Activated T-cell treated with anti-CD3 and anti-CD28 coated beads, Interleukin-2, amount 50 U/mL, for 72 hours (primary cell): ENCODE measurements at regions not wholly inside any gene's neighbourhood (a gene's known extent, or its start where the extent isn't known, plus 50 kb on each side); places are given as distances from the start of the nearest gene placed in this dataset.
"Not testable (repeated sequence)": the region's sequence is repeated elsewhere in the genome, so short reads cannot be mapped to it uniquely, and the experiment has no call there.

Experiments used
- ATAC-seq, 2 donors: fragments of 150-1000 bp; cut with Tn5 transposase; replicated peaks in 1 of 2; 2 replicates each; pipeline ENCODE4 v1.10.0; 2021; ENCODE audit warnings: moderate library complexity in 2 of 2, mild to moderate bottlenecking in 1 of 2
- DNase-seq, 2 donors: peaks; one replicate each; pipeline ENCODE4 v3.0.0; 2021 to 2022; ENCODE audit warnings: mixed read lengths in 1 of 2
- H3K27ac Mint-ChIP-seq: one replicate; pipeline ENCODE4 v1.8.0; 2022; ENCODE audit warnings: mild to moderate bottlenecking, moderate library complexity, mixed read lengths
- H3K27me3 Mint-ChIP-seq: one replicate; pipeline ENCODE4 v1.8.0; 2022; ENCODE audit warnings: low read depth, mixed read lengths
- H3K36me3 Mint-ChIP-seq, 2 donors: one replicate each; pipeline ENCODE4 v1.8.0; 2022; ENCODE audit warnings: mixed read lengths in 2 of 2, mild to moderate bottlenecking in 1 of 2; ENCODE audit not compliant: insufficient read depth in 2 of 2
- H3K4me1 Mint-ChIP-seq: one replicate; pipeline ENCODE4 v1.8.0; 2022; ENCODE audit warnings: low read depth, mixed read lengths
- H3K4me3 Mint-ChIP-seq, 2 donors: one replicate each; pipeline ENCODE4 v1.8.0; 2022; ENCODE audit warnings: mild to moderate bottlenecking in 2 of 2, mixed read lengths in 2 of 2, moderate library complexity in 2 of 2
- H3K9me3 Mint-ChIP-seq, 2 donors: one replicate each; pipeline ENCODE4 v1.8.0; 2022; ENCODE audit warnings: mixed read lengths in 2 of 2

- Mint-ChIP-seq H3K9me3 (no peaks in the 10 kb centered on the region), H3K36me3 (no peaks in the 10 kb centered on the region), H3K27ac (no peak overlapping the region), H3K4me1 (no peaks in the 10 kb centered on the region), H3K27me3 (no peaks in the 10 kb centered on the region), H3K4me3 (no peak overlapping the region)
- no peak for DNase-seq
- ATAC-seq: no peak
These were observed 89.6 kb downstream of the DNAJB9 start for GRCh38 chr7:108659261-108659660.

DNA sequence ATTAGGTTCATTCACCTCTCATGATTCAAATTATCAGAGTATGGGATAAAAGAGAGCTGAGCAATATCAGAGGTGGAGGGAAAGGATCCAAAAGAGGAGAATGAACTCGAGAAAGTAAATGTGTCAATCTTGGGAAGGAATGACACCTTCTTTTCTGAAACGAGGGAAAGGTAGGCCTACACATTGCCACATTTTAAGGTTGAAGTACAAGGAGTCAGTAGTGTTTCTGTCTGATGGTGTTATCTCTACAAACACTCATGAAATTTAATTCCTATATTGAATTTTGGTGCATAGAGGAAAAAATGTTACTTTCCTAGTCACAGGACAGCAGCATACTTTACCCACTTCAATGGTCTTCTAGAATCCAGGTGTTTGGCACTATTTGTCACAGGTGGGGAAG lies 90.2 kb downstream of the DNAJB9 start:
- no peaks in the 10 kb centered on the region for H3K4me1 Mint-ChIP-seq
- no peaks in the 10 kb centered on the region for H3K9me3 Mint-ChIP-seq
- no peak overlapping the region for H3K4me3 Mint-ChIP-seq
- DNase-seq (no peak), ATAC-seq (no peak)
- H3K27me3 Mint-ChIP-seq: no peaks in the 10 kb centered on the region
- no peak overlapping the region for H3K27ac Mint-ChIP-seq
- no peaks in the 10 kb centered on the region for H3K36me3 Mint-ChIP-seq

GRCh38 chr7:108660465-108660864 lies 90.8 kb downstream of the DNAJB9 start:
- DNase-seq (no peak), ATAC-seq (no peak)
- no peaks in the 10 kb centered on the region for H3K9me3 Mint-ChIP-seq
- H3K27ac Mint-ChIP-seq: no peak overlapping the region
- H3K27me3 Mint-ChIP-seq: no peaks in the 10 kb centered on the region
- no peak overlapping the region for H3K4me3 Mint-ChIP-seq
- no peaks in the 10 kb centered on the region for H3K4me1 Mint-ChIP-seq
- H3K36me3 Mint-ChIP-seq: no peaks in the 10 kb centered on the region

DNA sequence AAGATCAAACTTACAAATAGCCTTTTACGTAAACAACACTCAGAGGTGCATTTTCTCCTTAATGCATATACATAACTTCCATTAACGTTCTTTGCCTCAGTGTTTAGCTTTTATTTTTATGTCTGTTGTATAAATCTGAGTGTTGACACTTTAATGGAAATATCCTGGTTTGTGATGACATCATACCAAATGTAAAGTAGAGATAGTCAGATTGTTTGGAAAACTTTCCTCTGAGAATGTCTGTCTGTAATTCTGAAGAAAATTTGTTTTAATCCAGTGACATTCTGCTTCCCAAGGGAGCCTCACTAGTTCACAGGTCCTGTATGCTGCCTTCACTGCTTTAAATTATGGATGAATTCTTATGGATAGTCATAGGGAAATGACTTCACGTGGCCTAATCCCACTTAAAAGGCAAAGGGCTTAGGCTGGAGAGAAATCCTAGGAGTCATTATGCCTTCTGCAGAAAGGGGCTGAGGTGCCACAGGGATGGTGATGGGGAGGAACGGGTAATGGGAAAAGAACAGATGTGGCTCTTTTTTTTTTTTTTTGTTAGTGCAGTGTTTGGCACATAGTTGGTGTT lies 93.2 kb downstream of the DNAJB9 start:
- H3K9me3 Mint-ChIP-seq: no peaks in the 10 kb centered on the region
- no peak overlapping the region for H3K4me3 Mint-ChIP-seq
- no peak for DNase-seq
- no peaks in the 10 kb centered on the region for H3K4me1 Mint-ChIP-seq
- H3K27ac Mint-ChIP-seq: no peak overlapping the region
- H3K27me3 Mint-ChIP-seq: peaks cover 4% of the 10 kb centered on the region
- no peak for ATAC-seq
- H3K36me3 Mint-ChIP-seq: no peaks in the 10 kb centered on the region

DNA sequence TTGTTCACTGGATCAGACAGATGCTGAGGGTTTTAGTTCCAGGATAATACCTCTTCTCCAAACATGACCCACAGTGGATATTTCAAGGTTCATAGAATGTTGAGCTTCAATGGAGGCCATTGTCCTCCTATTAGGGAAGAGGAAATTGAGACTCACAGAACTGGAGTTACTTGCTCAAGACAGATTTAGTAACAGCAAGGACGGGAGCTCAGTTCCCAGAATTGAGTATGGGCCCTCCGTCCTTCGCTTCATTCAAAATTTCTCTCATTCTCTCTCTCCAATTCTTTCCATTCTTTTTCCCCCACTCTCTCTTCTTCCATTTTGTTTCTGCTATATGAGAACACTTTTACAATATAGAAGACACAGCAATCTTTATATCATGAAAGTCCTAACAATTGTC lies 94.0 kb downstream of the DNAJB9 start:
- H3K36me3 Mint-ChIP-seq: no peaks in the 10 kb centered on the region
- H3K4me3 Mint-ChIP-seq: no peak overlapping the region
- DNase-seq (no peak), ATAC-seq (no peak)
- H3K27me3 Mint-ChIP-seq: peaks cover 6% of the 10 kb centered on the region
- no peak overlapping the region for H3K27ac Mint-ChIP-seq
- peaks cover 0 to 2% of the 10 kb centered on the region in 2 donors for H3K9me3 Mint-ChIP-seq
- H3K4me1 Mint-ChIP-seq: no peaks in the 10 kb centered on the region

DNA sequence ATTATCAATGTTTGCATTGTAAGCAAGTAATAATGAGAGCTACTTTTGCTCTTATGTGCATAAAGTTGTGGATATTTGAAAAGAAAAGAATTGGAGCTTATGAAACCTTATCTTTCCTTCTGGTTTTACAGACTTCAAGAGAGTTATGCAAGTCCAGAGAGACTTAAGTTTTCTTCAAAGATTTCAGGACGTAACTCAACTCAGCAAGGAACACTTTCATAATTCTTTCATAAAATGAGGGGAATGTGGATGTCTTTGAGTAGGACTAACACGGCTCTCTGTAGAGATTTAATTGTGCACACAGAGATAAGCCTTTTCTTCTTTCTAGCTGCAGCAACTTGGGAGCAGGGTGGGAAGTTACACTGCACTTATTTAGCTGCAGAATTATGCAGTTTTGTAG lies 97.5 kb downstream of the DNAJB9 start:
- H3K36me3 Mint-ChIP-seq: no peaks in the 10 kb centered on the region
- peaks cover 0 to 2% of the 10 kb centered on the region in 2 donors for H3K9me3 Mint-ChIP-seq
- no peak overlapping the region for H3K4me3 Mint-ChIP-seq
- H3K27ac Mint-ChIP-seq: no peak overlapping the region
- H3K27me3 Mint-ChIP-seq: peaks cover 12% of the 10 kb centered on the region
- ATAC-seq (no peak), DNase-seq (no peak)
- no peaks in the 10 kb centered on the region for H3K4me1 Mint-ChIP-seq

GRCh38 chr7:108669958-108670357 lies 100.3 kb downstream of the DNAJB9 start:
- Mint-ChIP-seq H3K27ac (no peak overlapping the region), H3K4me3 (no peak overlapping the region), H3K36me3 (no peaks in the 10 kb centered on the region), H3K27me3 (peaks cover 12% of the 10 kb centered on the region), H3K9me3 (peaks cover 0 to 2% of the 10 kb centered on the region in 2 donors), H3K4me1 (no peaks in the 10 kb centered on the region)
- no peak for ATAC-seq
- DNase-seq: no peak

DNA sequence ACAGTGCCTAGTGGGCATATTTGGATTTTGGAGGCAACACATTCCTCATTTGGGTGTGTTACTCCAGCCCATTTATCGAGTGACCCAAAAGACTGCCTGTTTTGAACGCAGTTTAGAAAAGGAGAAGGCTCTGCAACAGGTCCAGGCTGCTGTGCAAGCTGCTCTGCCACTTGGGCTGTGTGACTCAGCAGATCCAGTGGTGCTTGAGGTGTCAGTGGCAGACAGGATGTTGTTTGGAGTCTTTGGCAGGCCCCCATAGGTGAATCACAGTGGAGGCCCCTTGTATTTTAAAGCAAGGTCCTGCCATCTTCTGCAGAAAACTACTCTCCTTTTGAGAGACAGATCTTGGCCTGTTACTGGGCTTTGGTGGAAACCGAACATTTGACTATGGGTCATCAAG lies 104.0 kb downstream of the DNAJB9 start:
- not testable (repeated sequence) for DNase-seq, ATAC-seq

GRCh38 chr7:108684629-108685028 lies 115.0 kb downstream of the DNAJB9 start:
- H3K27me3 Mint-ChIP-seq: peaks cover 5% of the 10 kb centered on the region
- H3K4me1 Mint-ChIP-seq: no peaks in the 10 kb centered on the region
- no peak overlapping the region for H3K4me3 Mint-ChIP-seq
- H3K36me3 Mint-ChIP-seq: no peaks in the 10 kb centered on the region
- no peak for DNase-seq
- no peak overlapping the region for H3K27ac Mint-ChIP-seq
- peaks cover 1 to 3% of the 10 kb centered on the region in 2 donors for H3K9me3 Mint-ChIP-seq
- ATAC-seq: no peak

More for the DNA sequence above, 104.0 kb downstream of the DNAJB9 start:
- H3K27ac Mint-ChIP-seq, H3K36me3 Mint-ChIP-seq, H3K27me3 Mint-ChIP-seq, H3K4me3 Mint-ChIP-seq, H3K4me1 Mint-ChIP-seq, H3K9me3 Mint-ChIP-seq: not testable (repeated sequence)

DNA sequence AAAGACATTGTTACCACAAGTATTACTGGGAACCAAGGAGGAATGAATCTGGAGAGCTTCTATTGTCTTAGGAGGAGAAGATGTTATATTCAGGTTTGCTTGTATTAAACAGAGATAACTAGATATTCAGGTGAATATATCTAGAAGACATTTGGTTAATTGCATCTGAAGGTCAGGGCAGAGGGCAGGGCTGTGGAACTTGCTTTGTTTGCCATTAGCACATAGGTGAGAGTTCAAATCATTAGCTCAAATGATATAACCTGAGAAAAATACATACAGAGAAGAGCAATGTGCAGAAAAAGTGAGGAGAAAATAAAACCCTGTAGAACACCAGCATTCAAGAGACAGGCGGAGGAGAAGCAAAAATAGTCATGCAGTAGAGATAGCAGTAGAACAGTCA lies 116.8 kb downstream of the DNAJB9 start:
- Mint-ChIP-seq H3K27me3 (peaks cover 5% of the 10 kb centered on the region), H3K4me3 (no peak overlapping the region), H3K4me1 (no peaks in the 10 kb centered on the region), H3K9me3 (peaks cover 1 to 3% of the 10 kb centered on the region in 2 donors), H3K36me3 (no peaks in the 10 kb centered on the region), H3K27ac (no peak overlapping the region)
- ATAC-seq (no peak), DNase-seq (no peak)

GRCh38 chr7:108697254-108697653 lies 127.6 kb downstream of the DNAJB9 start:
- Mint-ChIP-seq H3K4me3 (no peak overlapping the region), H3K9me3 (peaks cover 0 to 7% of the 10 kb centered on the region in 2 donors), H3K36me3 (no peaks in the 10 kb centered on the region), H3K27me3 (no peaks in the 10 kb centered on the region), H3K4me1 (no peaks in the 10 kb centered on the region), H3K27ac (no peak overlapping the region)
- ATAC-seq (no peak), DNase-seq (no peak)

DNA sequence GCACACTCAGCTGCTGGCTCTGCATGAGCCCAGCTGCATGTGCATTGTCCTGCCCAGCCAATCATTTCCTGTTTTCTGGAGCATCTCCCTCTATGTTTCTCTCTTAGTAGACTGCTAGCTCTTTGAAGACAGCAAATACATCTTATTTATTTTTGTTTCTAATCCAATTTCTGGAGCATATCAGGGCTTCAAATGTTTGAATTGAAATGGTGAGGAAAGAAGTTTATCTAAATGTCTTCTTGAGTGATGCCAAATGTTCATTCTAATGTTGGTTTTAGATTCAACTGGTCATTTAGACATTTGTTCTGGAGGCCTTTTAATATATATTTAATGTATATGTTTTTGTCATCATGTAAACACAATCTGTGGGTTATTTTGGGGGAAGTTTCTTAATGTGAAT lies 141.9 kb downstream of the DNAJB9 start:
- no peak for ATAC-seq
- Mint-ChIP-seq H3K4me3 (no peak overlapping the region), H3K27me3 (peaks cover 8% of the 10 kb centered on the region), H3K36me3 (no peaks in the 10 kb centered on the region), H3K27ac (no peak overlapping the region), H3K4me1 (no peaks in the 10 kb centered on the region), H3K9me3 (peaks cover 0 to 2% of the 10 kb centered on the region in 2 donors)
- no peak for DNase-seq

DNA sequence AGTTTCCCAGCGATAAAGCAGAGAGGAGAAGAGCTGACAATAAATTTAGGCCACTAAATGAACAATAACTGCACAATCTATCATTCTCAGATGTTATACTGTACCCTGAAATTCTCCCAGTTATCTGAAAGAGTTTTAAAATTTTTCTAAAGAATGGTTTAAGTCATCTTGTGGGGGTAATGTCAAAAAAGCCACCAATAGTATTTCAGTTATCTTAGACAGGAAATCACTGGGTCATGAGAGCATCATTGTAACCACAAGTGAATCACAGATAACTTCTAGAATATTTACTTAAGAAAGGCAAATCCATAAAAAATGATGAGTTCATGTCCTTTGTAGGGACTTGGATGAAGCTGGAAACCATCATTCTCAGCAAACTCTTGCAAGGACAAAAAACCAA lies 147.1 kb downstream of the DNAJB9 start:
- Mint-ChIP-seq H3K27ac (no peak overlapping the region), H3K4me3 (no peak overlapping the region), H3K9me3 (peaks cover 2 to 4% of the 10 kb centered on the region in 2 donors), H3K36me3 (no peaks in the 10 kb centered on the region), H3K27me3 (peaks cover 8% of the 10 kb centered on the region), H3K4me1 (no peaks in the 10 kb centered on the region)
- DNase-seq (no peak), ATAC-seq (no peak)

- Mint-ChIP-seq H3K36me3 (no peaks in the 10 kb centered on the region), H3K4me3 (no peak overlapping the region), H3K4me1 (no peaks in the 10 kb centered on the region), H3K27ac (no peak overlapping the region), H3K27me3 (peaks cover 8% of the 10 kb centered on the region), H3K9me3 (peaks cover 2 to 4% of the 10 kb centered on the region in 2 donors)
- DNase-seq (no peak), ATAC-seq (no peak)
These were observed 148.1 kb downstream of the DNAJB9 start for GRCh38 chr7:108717781-108718180.
